HCT116 (cell line): ENCODE measurements at regions not wholly inside any gene's neighbourhood (a gene's known extent, or its start where the extent isn't known, plus 50 kb on each side); places are given as distances from the start of the nearest gene placed in this dataset.

Source experiments
- ATAC-seq: fragments of 200-7000 bp; cut with Tn5 transposase; 2 replicates; pipeline ENCODE4 v1.9.1; 2020; ENCODE audit warnings: mild to moderate bottlenecking, moderate library complexity
- BruUV-seq: library from RNA; stranded (reverse); fragments of 400-500 nt; replicated peaks from 2 replicates; lab custom pipeline; 2021; lab: Mats Ljungman, UMichigan
- CTCF ChIA-PET: fragments of 300-600 bp; sonication (Branson Sonifier 250); formaldehyde crosslinking; loops from one replicate; lab custom pipeline; 2021; ENCODE audit warnings: antibody characterized with exemption; lab: Charles Lee
- POLR2A ChIA-PET: fragments of 300-600, 350-600 bp; sonication (Branson Sonifier 250); formaldehyde crosslinking; loops from one replicate; lab custom pipeline; 2021; ENCODE audit warnings: antibody characterized with exemption; lab: Charles Lee
- RAD21 ChIA-PET, 2 experiments: fragments of 300-600 bp; sonication (Branson Sonifier 250); formaldehyde crosslinking; loops; one replicate each; lab custom pipeline; 2023; ENCODE audit warnings: low total read pairs in 2 of 2; ENCODE audit not compliant: uncharacterized antibody in 2 of 2, unreplicated experiment in 2 of 2, low non-redundant PET in 1 of 2; lab: Charles Lee
- DNase-seq: peaks from one replicate; pipeline ENCODE4 v3.0.0-alpha.2; 2010; ENCODE audit warnings: low read depth, low spot score
- H2AFZ ChIP-seq: fragments of 200-600 bp; shearing (Covaris generic), sonication (generic); 2 replicates; pipeline ENCODE4 v1.6.1; 2017; ENCODE audit warnings: low read depth, mixed run types, mixed read lengths, antibody characterized with exemption, low read length; ENCODE audit not compliant: poor library complexity, severe bottlenecking
- H3K27ac ChIP-seq: 2 replicates; pipeline ENCODE4 v1.5.1; 2012; ENCODE audit warnings: low read depth, low read length
- H3K27me3 ChIP-seq: fragments of 200-600 bp; sonication (generic); 2 replicates; pipeline ENCODE4 v1.6.1; 2016; ENCODE audit warnings: mixed run types, low read length, mixed read lengths; ENCODE audit not compliant: insufficient read depth
- H3K36me3 ChIP-seq, 2 experiments: fragments of 200-500 bp in 1 of 2; fragments of 200-600 bp in 1 of 2; sonication (Bioruptor generic) in 1 of 2; sonication (generic) in 1 of 2; 2 replicates each; pipeline versions ENCODE4 v1.5.1 to v1.6.1; 2014 to 2016; ENCODE audit warnings: low read length in 2 of 2, inconsistent platforms in 1 of 2, mixed read lengths in 1 of 2, mixed run types in 1 of 2; ENCODE audit not compliant: insufficient read depth in 2 of 2, control insufficient read depth in 1 of 2
- H3K4me1 ChIP-seq, 2 experiments: fragments of 200-600 bp in 1 of 2; sonication (generic) in 1 of 2; 2 replicates each; pipeline versions ENCODE4 v1.5.1 to v1.6.1; 2012 to 2017; ENCODE audit warnings: low read length in 2 of 2, inconsistent platforms in 1 of 2, mild to moderate bottlenecking in 1 of 2, mixed read lengths in 1 of 2, mixed run types in 1 of 2, moderate library complexity in 1 of 2; ENCODE audit not compliant: insufficient read depth in 2 of 2, control insufficient read depth in 1 of 2
- H3K4me2 ChIP-seq: fragments of 200-600 bp; sonication (generic); 2 replicates; pipeline ENCODE4 v1.6.1; 2017; ENCODE audit warnings: mixed run types, low read length, mixed read lengths
- H3K4me3 ChIP-seq, 2 experiments: fragments of 200-600 bp in 1 of 2; sonication (generic) in 1 of 2; replicated peaks in 1 of 2; 2 replicates each; pipeline ENCODE4 v1.5.1; 2011 to 2016; ENCODE audit warnings: low read length in 2 of 2, control low read depth in 1 of 2, low read depth in 1 of 2, mild to moderate bottlenecking in 1 of 2, mixed read lengths in 1 of 2, mixed run types in 1 of 2
- H3K79me2 ChIP-seq: fragments of 200-600 bp; sonication (generic); 2 replicates; pipeline ENCODE4 v1.6.1; 2017; ENCODE audit warnings: mild to moderate bottlenecking, mixed run types, low read length, moderate library complexity, mixed read lengths; ENCODE audit not compliant: insufficient read depth
- H3K9ac ChIP-seq: fragments of 200-600 bp; sonication (generic); 2 replicates; pipeline ENCODE4 v1.6.1; 2016; ENCODE audit warnings: low read length, mixed read lengths
- H3K9me2 ChIP-seq: fragments of 200-600 bp; sonication (generic), shearing (Covaris generic); 2 replicates; pipeline ENCODE4 v1.6.1; 2017; ENCODE audit warnings: mixed run types, mild to moderate bottlenecking, moderate library complexity; ENCODE audit not compliant: insufficient read depth
- H3K9me3 ChIP-seq, 2 experiments: fragments of 200-500 bp in 1 of 2; fragments of 200-600 bp in 1 of 2; sonication (Bioruptor generic) in 1 of 2; sonication (generic) in 1 of 2; 2 replicates each; pipeline ENCODE4 v1.6.1; 2014 to 2017; ENCODE audit warnings: low read length in 2 of 2, mixed read lengths in 2 of 2, inconsistent platforms in 1 of 2, low read depth in 1 of 2, mild to moderate bottlenecking in 1 of 2, mixed run types in 1 of 2, moderate library complexity in 1 of 2; ENCODE audit not compliant: control insufficient read depth in 1 of 2, insufficient read depth in 1 of 2
- H4K20me1 ChIP-seq: fragments of 200-600 bp; sonication (generic), shearing (Covaris generic); 2 replicates; pipeline ENCODE4 v1.6.1; 2017; ENCODE audit warnings: mixed run types, mild to moderate bottlenecking, moderate library complexity; ENCODE audit not compliant: insufficient read depth
- CEBPB ChIP-seq: IDR thresholded peaks from 2 replicates; pipeline ENCODE4 v1.6.1; 2012; ENCODE audit warnings: low read depth
- EGR1 ChIP-seq: IDR thresholded peaks from 2 replicates; pipeline ENCODE4 v1.6.1; 2012; ENCODE audit warnings: low read depth
- ELF1 ChIP-seq: IDR thresholded peaks from 2 replicates; pipeline ENCODE4 v1.6.1; 2012; ENCODE audit warnings: low read depth, borderline replicate concordance
- FOSL1 ChIP-seq: IDR thresholded peaks from 2 replicates; pipeline ENCODE4 v1.6.1; 2012; ENCODE audit warnings: low read depth
- MAX ChIP-seq: IDR thresholded peaks from 2 replicates; pipeline ENCODE4 v1.6.1; 2012
- POLR2A ChIP-seq: IDR thresholded peaks from 2 replicates; pipeline ENCODE4 v1.7.0; 2011; ENCODE audit warnings: borderline replicate concordance; ENCODE audit not compliant: insufficient read depth, insufficient read length; ENCODE audit errors: extremely low read depth
- REST ChIP-seq: IDR thresholded peaks from 2 replicates; pipeline ENCODE4 v1.6.1; 2012; ENCODE audit warnings: low read depth
- SRF ChIP-seq: IDR thresholded peaks from 2 replicates; pipeline ENCODE4 v1.6.1; 2012; ENCODE audit warnings: low read depth
- TCF7L2 ChIP-seq: IDR thresholded peaks from 2 replicates; pipeline ENCODE4 v1.7.0; 2011; ENCODE audit warnings: borderline replicate concordance, inconsistent platforms; ENCODE audit not compliant: insufficient read depth, insufficient read length; ENCODE audit errors: extremely low read depth
- ZNF274 ChIP-seq: fragments of 200-500 bp; sonication (Bioruptor generic); IDR thresholded peaks from 2 replicates; pipeline ENCODE4 v1.6.1; 2014; ENCODE audit warnings: mild to moderate bottlenecking, low read depth, low read length, inconsistent platforms
- intact Hi-C: fragments of 100-400 bp; cut with micrococcal nuclease; formaldehyde crosslinking; loops from 2 replicates; pipeline ENCODE4 v1.10.0; 2022
- TF ChIP-seq, protein P1 (sequence below): IDR thresholded peaks from 2 replicates; pipeline ENCODE4 v1.6.1; 2012

DNA sequence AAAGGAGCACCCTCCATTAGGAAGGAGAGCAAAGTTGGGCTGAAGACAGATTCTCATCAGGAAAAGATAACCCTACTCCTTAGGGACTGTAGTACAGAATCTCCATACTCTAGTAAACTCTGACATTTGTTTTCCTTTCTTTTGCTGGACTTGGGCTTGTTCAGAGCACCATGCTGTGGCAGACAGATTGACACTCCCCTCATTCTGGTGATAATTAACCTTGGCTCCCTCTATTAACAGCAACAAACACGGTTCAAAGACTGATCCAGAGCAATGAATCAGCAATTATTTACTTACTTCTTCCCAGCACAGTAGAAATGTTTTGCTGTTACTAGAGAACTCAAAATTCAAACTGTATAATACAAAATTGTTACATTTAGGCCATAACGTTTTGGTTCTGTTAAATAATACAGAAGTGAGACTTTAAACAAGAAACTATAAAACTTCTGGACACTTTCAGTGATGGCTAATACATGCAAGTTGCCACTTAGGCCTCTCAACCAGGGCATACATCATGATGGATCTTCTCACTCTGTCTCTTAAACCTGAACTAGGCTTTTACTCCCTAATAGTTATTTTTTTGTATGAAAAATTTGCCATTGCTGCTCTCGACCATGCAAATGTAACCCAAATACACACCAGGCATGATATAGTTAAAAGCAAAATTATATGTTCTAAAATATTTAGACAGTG lies 639.0 kb downstream of the IPMK start:
- Histone ChIP-seq H3K4me3 (no peak overlapping the region), H3K4me1 (no peaks in the 10 kb centered on the region), H3K79me2 (no peaks in the 10 kb centered on the region), H4K20me1 (no peaks in the 10 kb centered on the region), H3K36me3 (no peaks in the 10 kb centered on the region), H3K9me2 (no peaks in the 10 kb centered on the region), H3K4me2 (no peak overlapping the region), H2AFZ (no peak overlapping the region), H3K27ac (no peak overlapping the region), H3K9me3 (peaks cover 0 to 9% of the 10 kb centered on the region in 2 experiments; a peak in 2 of 4 replicates), H3K27me3 (no peaks in the 10 kb centered on the region), H3K9ac (no peak overlapping the region)
- RAD21 ChIA-PET: no interaction called here
- DNase-seq: no peak
- CTCF ChIA-PET: no interaction called here
- intact Hi-C loops: no loop called here
- BruUV-seq: no TSS peak
- POLR2A ChIA-PET: no interaction called here
- TF ChIP-seq, protein P1, sequence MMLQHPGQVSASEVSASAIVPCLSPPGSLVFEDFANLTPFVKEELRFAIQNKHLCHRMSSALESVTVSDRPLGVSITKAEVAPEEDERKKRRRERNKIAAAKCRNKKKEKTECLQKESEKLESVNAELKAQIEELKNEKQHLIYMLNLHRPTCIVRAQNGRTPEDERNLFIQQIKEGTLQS: no peak
- no peak for ATAC-seq

DNA sequence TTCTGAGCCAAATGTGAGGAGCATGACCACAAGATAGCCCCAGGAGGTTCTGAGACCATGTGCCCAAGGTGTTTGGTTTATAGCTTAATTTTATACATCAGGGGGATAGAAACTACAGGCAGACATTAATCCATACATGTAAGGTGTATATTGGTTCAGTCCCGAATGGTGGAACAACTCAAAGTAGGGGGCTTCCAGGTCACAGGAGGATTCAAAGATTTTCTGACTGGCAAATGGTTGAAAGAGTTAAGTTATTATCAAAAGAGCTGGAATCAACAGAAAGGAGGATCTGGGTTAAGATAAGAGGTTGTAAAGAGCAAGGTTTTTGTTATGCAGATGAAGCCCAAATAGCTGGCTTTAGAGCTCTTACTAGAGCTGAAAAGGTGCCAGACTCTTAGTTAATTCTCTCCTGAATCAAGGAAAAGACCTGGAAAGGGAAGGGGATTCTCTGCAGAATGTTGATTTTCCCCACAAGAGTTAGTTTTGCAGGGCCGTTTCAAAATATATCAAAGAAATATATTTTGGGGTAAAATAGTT lies 640.0 kb downstream of the IPMK start:
- Histone ChIP-seq H3K4me3 (no peak overlapping the region), H3K79me2 (no peaks in the 10 kb centered on the region), H3K9me2 (no peaks in the 10 kb centered on the region), H3K27me3 (no peaks in the 10 kb centered on the region), H3K9me3 (peaks cover 0 to 9% of the 10 kb centered on the region in 2 experiments; a peak in 2 of 4 replicates), H2AFZ (no peak overlapping the region), H3K9ac (no peak overlapping the region), H3K36me3 (no peaks in the 10 kb centered on the region), H4K20me1 (no peaks in the 10 kb centered on the region), H3K4me1 (no peaks in the 10 kb centered on the region), H3K27ac (no peak overlapping the region), H3K4me2 (no peak overlapping the region)
- intact Hi-C loops: no loop called here
- DNase-seq: no peak
- RAD21 ChIA-PET: no interaction called here
- no peak for TF ChIP-seq POLR2A
- no peak for TF ChIP-seq MAX
- TF ChIP-seq, protein P1: no peak
- no peak for TF ChIP-seq FOSL1
- TF ChIP-seq EGR1: no peak
- no peak for TF ChIP-seq REST
- no peak for TF ChIP-seq ELF1
- TF ChIP-seq CEBPB: no peak
- no peak for TF ChIP-seq ZNF274
- no peak for TF ChIP-seq TCF7L2
- TF ChIP-seq SRF: no peak
- CTCF ChIA-PET: no interaction called here
- POLR2A ChIA-PET: no interaction called here
- no peak for ATAC-seq
- no TSS peak for BruUV-seq
